ENCODE measurements at regions not wholly inside any gene's neighbourhood (a gene's known extent, or its start where the extent isn't known, plus 50 kb on each side); places are given as distances from the start of the nearest gene placed in this dataset.
"Not testable (repeated sequence)": the region's sequence is repeated elsewhere in the genome, so short reads cannot be mapped to it uniquely, and the experiment has no call there.

DNA sequence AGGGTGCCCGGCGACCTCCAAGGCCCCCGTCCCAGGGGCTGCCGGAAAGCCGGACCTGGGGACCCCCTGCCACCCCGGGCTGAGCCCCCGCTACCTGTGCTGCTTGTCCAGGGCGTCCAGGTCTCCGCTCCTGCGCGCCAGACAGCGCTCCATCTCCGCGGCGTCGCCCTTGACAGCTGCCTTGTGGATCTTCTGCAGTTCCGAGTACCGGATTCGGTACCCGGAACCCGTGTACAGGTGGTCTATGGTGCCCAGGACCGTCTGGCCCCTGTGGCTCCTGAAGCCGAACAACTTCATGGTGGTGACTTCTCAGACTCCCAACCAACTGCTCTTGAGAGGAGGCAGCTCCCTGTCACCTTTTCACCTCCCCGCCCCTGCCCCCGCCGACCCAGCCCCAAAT is 231.1 kb downstream of the LIPI start:
- TF ChIP-seq CTCF, POLR2A (IDR thresholded peaks at IDR 0.05): not testable (repeated sequence)

All from heart left ventricle (tissue), 13 donors.